ENCODE measurements at regions not wholly inside any gene's neighbourhood (a gene's known extent, or its start where the extent isn't known, plus 50 kb on each side); places are given as distances from the start of the nearest gene placed in this dataset.
"Not testable (repeated sequence)": the region's sequence is repeated elsewhere in the genome, so short reads cannot be mapped to it uniquely, and the experiment has no call there.

DNA sequence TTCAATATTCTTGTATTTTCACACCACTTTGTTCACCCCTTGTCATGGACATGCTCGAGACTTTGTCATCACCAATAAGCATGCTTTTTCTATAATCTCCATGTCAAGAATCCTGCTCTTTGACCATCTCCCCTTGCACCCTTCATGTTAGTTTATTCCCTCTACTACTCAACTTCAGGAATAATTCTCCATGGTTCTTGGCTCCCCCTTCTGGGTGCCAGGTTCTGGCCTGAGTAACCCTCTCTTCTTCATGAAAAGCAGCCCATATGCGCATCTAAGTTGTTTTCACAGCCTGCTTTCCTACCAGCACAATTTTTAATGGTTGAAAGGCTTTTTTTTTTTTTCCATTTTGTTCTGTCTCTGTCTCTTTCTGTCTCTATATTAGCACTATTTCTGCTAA, 160.7 kb downstream of the LEPR start:
- in situ Hi-C loops (cut with HindIII; ENCODE audit: low sequenced_read_pairs) = no loop called here

DNA sequence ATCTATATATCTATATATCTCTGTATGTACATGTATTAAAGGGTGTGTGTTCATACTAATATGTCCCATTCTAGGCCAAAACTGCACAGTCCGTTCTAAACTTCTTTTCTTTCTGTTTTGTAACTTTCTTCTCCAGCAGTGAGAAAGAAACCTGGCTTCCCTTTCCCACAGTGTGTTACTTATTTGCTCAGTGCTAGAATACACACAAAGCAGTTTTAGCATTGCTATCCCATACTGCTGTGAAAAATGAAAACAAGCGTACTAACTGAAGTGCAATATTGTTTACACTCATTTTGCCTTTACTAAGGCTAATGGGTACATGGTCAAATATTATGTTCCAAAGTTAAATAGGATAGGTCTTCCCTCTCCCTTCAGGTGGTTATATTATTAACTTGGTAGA, 163.9 kb downstream of the LEPR start:
- in situ Hi-C loops (cut with HindIII; ENCODE audit: low sequenced_read_pairs) = no loop called here

DNA sequence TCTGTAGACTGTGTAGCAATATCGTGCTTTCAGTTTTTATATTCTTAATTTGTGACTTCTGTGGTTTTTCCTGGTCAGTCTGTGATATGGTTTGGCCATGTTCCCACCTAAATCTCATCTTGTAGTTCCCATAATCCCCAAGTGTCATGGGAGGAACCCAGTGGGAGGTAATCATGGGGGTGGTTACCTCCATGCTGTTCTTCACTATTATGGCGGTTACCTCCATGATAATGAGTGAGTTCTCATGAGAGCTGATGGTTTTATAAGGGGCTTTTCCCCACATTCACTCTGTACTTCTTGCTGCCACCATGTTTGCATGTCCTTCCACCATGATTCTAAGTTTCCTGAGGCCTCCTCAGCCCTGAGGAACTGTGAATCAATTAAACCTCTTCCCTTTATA, 169.8 kb downstream of the LEPR start:
- in situ Hi-C loops (cut with HindIII; ENCODE audit: low sequenced_read_pairs) = loop anchor here (5.0 kb wide), 1 partner anchor 72 kb away; no protein-coding TSS in a partner anchor

DNA sequence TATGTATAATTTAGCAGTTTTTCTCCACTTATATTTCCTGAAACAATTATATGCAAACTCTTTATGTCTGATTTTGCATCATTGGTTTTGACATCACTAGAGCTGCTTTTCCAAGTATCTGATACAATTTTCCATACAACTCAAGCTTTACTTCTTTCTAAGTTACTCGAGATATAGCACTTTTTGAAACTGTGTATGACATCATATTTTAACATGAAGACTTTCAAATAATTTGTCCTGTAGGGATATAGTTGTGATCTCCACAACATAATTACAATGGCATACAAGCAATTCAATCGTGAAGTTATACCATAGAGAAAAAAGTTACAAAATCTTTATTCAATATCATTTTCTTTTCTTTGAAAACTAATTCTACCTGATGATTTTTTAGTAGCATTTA, 173.0 kb downstream of the LEPR start:
- in situ Hi-C loops (cut with HindIII; ENCODE audit: low sequenced_read_pairs) = loop anchor here (5.0 kb wide), 1 partner anchor 69 kb away; no protein-coding TSS in a partner anchor

DNA sequence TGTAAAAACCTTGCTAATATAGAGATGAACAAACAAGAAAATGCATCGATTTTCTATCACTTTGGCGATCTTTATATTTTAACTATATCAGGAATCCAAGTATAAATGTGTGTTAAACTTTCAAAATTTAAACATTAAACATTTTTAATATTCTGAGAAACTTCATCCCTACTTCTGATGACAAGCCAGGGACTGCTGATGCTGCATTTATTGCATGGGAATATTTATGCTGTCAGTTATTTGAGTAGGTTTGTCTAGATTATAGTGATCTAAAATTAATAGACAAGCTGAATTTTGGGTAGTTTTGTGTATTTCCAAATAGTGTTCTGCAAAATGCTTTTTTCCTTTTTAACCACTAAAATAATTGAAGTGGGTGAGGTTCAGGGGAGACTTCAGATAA, 175.3 kb downstream of the LEPR start:
- in situ Hi-C loops (cut with HindIII; ENCODE audit: low sequenced_read_pairs) = no loop called here

DNA sequence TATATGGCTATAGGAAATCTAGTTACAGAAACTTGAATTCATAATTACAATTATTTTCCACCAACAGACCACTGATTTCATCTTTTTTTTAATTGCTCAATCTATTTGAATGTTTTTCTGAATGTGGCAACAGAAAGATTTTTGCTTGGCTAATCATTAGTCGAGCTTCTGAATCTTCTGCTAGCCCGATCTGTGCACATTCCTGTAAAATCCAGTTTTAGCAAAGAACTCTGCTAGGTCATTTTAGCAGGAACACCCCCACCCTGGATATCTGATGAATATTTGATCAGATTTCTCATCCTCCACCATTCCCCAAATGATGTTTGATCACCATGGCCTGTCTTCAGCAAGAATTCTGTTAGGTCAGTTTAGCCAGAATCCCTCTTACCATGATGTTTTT, 176.3 kb downstream of the LEPR start:
- in situ Hi-C loops (cut with HindIII; ENCODE audit: low sequenced_read_pairs) = no loop called here

DNA sequence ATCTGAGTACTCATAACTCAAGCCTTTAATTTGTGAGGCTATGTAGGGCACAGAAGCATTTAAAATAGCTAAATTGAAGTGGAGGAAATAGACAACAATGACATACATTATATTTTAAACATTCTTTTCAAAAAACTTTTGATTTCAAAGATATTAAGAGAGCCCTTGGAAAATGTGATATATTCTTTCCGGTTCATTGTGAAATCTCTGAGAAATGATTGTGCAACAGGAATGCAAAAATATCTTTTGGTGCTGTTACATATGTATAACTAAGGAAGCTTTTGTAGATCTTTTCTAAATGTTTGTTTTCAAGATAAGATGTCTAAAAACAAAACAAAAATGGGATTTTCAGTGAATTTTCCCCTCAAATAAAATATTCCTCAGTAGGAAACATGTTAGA, 185.2 kb downstream of the LEPR start:
- in situ Hi-C loops (cut with HindIII; ENCODE audit: low sequenced_read_pairs) = no loop called here

DNA sequence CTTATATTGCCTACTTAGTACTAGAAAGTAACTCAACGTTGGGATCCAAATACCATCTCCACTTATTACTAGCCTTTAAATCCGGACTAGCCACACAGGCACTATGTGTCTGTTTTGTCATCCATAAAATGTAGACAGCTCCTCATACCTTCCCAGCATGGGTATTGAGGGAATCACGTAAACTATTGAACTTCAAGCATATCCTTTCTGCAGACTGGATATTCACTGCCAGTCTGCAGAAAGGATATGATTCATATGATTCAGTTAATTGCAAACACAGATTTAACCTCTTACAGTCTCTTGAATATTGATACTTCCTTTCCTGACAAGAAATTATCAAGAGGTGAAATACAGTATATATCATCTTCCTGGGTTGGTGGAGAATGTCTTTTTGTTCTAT, 186.0 kb downstream of the LEPR start:
- in situ Hi-C loops (cut with HindIII; ENCODE audit: low sequenced_read_pairs) = no loop called here

DNA sequence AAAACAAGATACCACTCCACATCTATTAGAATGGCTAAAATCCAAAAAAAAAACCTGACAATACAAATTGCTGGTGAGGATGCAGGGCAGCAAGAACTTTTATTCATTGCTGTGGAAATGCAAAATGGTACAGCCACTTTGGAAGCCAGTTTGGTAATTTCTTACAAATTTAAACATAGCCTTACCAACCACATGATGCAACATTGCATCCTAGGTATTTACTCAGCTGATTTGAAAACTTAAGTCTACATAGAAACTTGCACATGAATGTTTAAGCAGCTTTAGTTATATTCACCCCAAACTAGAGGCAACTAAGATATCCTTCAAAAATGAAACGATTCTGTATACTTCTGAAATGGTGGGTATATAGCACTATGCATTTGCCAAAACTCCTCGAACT, 178.8 kb upstream of the PDE4B start:
- in situ Hi-C loops (cut with HindIII; ENCODE audit: low sequenced_read_pairs) = no loop called here

DNA sequence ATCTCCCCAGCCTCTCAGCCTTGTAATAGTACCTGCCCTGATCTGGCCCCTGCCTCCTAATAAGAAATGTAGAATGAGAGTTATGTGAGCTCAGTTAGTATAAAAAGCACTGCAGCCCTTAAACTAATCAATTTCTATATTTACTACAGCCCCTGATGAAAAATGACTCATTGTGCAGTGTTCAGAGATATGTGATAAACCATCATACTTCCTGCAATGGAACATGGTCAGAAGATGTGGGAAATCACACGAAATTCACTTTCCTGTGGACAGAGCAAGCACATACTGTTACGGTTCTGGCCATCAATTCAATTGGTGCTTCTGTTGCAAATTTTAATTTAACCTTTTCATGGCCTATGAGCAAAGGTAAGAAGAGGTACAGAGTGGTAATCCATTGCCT, 176.8 kb upstream of the PDE4B start:
- in situ Hi-C loops (cut with HindIII; ENCODE audit: low sequenced_read_pairs) = no loop called here

DNA sequence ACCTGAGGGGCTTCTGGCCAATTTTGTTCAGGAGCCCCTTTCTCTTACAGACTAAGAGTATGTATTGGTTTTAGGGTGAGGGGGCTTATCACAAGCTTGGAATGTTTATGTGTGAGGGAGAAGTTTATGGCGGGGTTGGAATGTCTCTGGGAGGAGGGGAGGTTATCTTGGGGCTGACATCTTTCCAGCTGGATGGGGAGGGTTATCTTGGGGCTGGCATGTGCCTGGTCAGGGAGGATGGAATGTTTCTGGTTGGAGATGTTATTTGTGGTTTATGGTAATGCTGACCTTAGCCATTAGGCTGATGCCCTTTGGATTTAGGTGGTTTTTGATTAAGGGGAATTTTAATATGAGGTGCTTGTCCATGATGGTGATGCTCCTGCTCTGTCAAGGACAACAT, 171.0 kb upstream of the PDE4B start:
- in situ Hi-C loops (cut with HindIII; ENCODE audit: low sequenced_read_pairs) = not testable (repeated sequence)

DNA sequence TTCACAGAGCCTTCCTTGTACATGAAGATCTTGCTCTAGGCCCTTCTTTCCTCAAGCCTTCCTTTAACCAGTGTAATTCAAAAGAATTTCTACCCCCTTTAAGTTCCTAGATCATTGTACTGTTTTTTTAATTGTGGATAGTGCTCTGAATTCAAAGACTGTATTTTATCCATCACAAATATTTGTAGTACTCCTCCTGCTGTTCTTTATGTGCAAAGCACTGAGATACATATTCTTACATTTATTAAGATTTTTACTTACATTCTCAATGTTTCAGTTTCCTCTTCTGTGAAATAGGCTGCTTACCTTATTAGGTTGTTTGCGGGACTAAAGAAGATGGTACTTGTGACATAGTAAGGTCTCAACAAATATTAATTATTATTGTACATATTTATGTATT, 168.8 kb upstream of the PDE4B start:
- in situ Hi-C loops (cut with HindIII; ENCODE audit: low sequenced_read_pairs) = no loop called here

DNA sequence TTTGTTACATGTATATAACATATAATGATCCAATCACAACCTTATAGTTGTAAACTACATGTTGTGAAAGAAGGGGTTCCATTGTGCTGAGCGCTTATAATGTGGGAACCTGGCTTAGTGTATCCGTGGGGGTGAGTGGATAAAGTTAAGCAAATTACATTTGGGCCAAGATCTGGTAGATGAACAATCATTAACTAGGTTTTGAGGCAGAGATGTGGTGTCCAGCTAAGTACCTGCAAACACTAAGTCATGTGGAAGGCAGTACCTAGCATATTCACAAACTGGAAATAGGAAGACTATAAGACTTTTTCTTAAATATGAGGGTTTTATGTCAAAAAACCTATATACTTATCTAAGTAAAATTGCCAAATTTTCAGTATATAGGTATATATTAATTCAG, 167.2 kb upstream of the PDE4B start:
- in situ Hi-C loops (cut with HindIII; ENCODE audit: low sequenced_read_pairs) = no loop called here

DNA sequence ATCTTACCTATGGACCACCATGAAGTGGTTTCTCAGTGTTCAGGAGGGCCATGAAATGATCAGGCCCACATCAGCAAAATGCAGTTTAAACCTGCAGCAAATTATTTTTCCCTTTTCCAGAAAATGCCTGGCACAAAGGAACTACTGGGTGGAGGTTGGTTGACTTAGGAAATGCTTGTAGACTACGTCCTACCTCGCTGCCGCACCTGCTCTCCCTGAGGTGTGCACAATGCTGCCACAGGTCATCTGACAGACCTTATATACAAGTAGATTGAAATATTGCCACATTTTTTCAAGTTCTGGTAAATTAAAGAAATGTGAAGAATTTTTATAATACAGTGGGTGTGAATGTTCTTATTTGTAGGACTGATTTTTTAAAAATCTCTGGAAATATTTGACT, 166.7 kb upstream of the PDE4B start:
- in situ Hi-C loops (cut with HindIII; ENCODE audit: low sequenced_read_pairs) = no loop called here

DNA sequence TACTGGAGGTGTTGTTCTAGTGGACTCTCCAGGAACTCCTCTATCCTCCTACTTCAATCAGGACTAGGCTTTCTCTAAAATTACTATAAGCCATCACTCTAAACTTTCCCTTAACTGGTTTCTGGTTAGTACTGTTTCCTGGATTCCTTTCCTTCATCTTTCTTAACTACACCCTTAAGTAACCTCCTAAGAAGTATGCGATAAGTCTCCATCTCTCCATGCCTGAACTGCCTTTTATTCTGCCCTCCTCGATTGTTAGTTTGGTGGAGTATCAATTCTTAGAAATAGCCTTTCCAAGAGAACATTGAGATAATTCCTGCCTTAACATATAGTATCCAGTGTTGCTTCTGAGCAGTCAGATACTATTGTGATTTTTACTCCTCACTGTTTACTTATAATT, 162.9 kb upstream of the PDE4B start:
- in situ Hi-C loops (cut with HindIII; ENCODE audit: low sequenced_read_pairs) = no loop called here

DNA sequence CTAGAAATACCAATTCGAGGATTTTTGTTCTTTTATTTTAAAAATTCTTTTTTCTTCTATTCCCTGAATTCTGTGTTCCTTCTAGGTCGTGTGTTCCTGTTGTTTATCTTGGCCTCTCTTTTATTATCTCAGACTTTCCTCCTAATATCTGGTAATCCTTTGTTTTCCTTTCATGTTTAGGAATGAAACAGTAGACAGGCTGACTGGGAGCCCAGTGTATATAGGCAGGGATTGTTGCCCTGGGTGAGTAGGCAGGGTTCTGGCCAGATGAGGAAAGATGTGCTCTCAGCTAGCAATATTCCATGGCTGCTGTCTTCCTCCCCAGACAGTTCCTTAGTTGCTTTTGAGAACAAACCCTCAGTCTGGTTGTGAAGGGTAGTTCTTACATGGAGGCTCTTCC, 161.8 kb upstream of the PDE4B start:
- in situ Hi-C loops (cut with HindIII; ENCODE audit: low sequenced_read_pairs) = no loop called here

DNA sequence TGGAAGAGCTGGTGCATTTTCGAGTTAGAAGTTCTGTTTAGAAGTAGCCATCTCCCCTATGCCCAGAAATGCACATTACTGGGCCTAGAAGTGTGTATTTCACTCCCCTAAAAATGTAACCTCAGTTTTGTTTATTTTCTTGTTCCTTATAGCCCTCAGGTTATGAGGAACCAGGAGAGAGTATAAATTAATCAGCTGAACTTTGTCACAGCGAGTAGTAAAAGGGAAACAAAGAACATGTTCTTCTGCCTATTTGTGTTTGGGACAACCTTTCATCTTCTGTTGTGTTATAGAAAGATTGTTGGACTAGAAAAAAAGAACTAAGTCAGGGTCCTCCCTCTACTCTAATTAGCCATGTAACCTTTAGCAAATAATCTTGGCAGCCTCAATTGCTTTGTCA, 160.5 kb upstream of the PDE4B start:
- in situ Hi-C loops (cut with HindIII; ENCODE audit: low sequenced_read_pairs) = no loop called here

DNA sequence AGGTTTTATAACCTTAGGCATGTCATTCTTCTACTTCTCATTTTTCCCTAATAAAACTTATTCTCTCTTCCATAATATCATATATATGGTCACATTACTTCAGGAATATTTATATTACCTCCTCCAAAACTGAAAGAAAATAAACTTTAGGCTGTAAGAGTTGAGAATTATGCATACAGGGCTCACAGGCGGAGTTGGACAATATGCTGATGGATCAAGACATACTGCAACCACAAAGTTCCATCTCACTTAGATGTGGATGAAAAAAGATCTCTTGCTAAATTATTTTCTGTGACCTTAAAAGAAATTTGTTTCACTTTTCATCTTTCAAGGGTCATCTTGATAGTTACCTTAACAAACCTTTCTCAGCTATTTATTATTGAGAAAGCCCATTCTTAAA, 152.6 kb upstream of the PDE4B start:
- in situ Hi-C loops (cut with HindIII; ENCODE audit: low sequenced_read_pairs) = no loop called here

DNA sequence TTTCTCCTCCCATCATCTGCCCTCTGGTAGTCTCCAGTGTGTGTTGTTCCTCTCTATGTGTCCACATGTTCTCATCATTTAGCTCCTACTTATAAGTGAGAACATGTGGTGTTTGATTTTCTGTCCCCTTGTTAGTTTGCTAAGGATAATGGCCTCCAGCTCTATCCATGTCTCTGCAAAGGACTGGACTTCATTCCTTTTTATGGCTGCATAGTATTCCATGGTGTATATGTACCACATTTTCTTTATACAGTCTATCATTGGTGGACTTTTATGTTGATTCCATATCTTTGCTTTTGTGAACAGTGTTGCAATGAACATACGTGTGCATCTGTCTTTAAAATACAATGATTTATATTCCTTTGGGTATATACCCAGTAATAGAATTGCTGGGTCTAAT, 143.5 kb upstream of the PDE4B start:
- in situ Hi-C loops (cut with HindIII; ENCODE audit: low sequenced_read_pairs) = not testable (repeated sequence)

DNA sequence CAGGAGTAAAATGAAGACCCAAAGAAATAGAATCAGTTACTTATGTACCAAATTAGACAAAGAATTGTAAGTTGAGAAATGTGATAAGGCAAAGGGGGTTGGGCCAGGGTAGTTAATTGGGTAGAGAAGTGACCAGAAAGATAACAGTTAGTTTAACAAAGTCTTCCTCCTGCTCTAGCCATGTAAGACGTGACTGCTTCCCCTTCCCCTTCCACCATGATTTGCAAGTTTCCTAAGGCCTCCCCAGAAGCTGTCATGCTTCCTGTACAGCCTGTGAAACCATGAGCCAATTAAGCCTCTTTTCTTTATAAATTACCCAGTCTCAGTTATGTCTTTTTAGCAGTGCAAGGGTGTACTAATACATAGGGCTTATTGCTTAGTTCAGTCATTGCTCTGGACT, 142.0 kb upstream of the PDE4B start:
- in situ Hi-C loops (cut with HindIII; ENCODE audit: low sequenced_read_pairs) = no loop called here

DNA sequence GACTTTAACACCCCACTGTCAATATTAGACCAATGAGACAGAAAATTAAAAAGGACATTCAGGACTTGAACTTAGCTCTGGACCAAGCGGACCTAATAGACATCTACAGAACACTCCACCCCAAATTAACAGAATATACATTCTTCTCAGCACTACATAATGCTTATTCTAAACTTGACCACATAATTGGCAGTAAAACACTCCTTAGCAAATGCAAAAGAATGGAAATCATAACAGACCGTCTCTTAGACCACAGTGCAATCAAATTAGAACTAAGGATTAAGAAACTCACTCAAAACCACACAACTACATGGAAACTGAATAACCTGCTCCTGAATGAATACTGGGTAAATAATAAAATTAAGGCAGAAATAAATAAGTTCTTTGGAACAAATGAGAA, 138.2 kb upstream of the PDE4B start:
- in situ Hi-C loops (cut with HindIII; ENCODE audit: low sequenced_read_pairs) = not testable (repeated sequence)

DNA sequence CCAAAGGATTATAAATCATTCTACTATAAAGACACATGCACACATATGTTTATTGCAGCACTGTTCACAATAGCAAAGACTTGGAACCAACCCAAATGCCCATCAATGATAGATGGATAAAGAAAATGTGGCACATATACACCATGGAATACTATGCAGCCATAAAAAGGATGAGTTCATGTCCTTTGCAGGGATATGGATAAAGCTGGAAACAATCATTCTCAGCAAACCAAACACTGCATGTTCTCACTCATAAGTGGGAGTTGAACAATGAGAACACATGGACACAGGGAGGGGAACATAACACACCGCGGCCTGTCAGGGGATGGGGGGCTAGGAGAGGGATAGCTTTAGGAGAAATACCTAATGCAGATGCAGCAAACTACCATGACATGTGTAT, 135.1 kb upstream of the PDE4B start:
- in situ Hi-C loops (cut with HindIII; ENCODE audit: low sequenced_read_pairs) = not testable (repeated sequence)

DNA sequence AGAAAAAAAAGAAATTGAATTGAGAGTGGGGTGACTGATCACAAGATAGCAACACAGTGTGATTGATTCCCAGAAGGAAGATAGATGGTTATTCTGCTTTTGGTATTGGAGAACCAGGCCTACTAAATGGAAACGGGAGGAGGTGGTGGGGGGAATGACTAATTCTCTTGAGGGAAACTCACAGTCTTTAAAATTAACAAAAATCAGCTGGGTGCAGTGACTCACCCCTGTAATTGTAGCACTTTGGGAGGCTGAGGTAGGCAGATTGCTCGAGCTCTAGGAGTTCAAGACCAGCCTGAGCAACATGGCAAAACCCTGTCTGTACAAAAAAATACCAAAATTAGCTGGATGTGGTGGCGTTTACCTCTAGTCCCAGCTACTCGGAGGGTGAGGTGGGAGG, 134.6 kb upstream of the PDE4B start:
- in situ Hi-C loops (cut with HindIII; ENCODE audit: low sequenced_read_pairs) = no loop called here

DNA sequence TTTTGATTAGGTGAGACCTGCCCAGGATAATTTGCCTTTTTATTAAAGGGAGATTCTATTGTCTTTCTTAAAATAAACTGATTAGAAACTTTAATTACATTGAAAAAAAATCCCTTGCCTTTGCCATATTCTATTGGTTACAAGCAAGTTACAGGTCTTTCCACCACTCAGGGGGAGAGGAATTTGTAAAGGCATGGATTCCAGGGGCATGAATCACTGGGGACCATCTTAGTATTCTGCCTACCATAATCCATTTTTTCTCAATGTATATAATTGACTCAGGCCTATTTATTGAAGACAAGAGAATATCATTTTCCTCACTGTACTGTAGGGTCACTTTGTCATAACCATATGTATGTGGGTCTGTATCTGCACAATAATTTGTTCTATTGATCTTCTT, 124.3 kb upstream of the PDE4B start:
- in situ Hi-C loops (cut with HindIII; ENCODE audit: low sequenced_read_pairs) = no loop called here

Measured in endothelial cell of hepatic sinusoid (primary cell).